ENCODE measurements at regions not wholly inside any gene's neighbourhood (a gene's known extent, or its start where the extent isn't known, plus 50 kb on each side); places are given as distances from the start of the nearest gene placed in this dataset.
A peak's percentile ranks its signal among the peaks of the same experiment; 100 is the strongest.
"Not testable (repeated sequence)": the region's sequence is repeated elsewhere in the genome, so short reads cannot be mapped to it uniquely, and the experiment has no call there.

GRCh38 chr6:168177103-168177891, 98.3 kb upstream of the FRMD1 start:
- no peak for DNase-seq (ENCODE audit: low spot score)

GRCh38 chr6:168171673-168172353, 92.8 kb upstream of the FRMD1 start:
- DNase-seq (ENCODE audit: low spot score): no peak

GRCh38 chr6:168170841-168171601, 92.0 kb upstream of the FRMD1 start:
- DNase-seq (ENCODE audit: low spot score): no peak

GRCh38 chr6:168169624-168170023, 90.6 kb upstream of the FRMD1 start:
- DNase-seq (ENCODE audit: low spot score): no peak

GRCh38 chr6:168168936-168169335, 89.9 kb upstream of the FRMD1 start:
- DNase-seq (ENCODE audit: low spot score): not testable (repeated sequence)

- DNase-seq (ENCODE audit: low spot score): not testable (repeated sequence)
Observed at GRCh38 chr6:168168330-168168729, 89.3 kb upstream of the FRMD1 start.

GRCh38 chr6:168167431-168168315, 88.7 kb upstream of the FRMD1 start:
- no peak for DNase-seq (ENCODE audit: low spot score)

GRCh38 chr6:168166627-168167026, 87.6 kb upstream of the FRMD1 start:
- peak; percentile 5 for DNase-seq (ENCODE audit: low spot score)

GRCh38 chr6:168165891-168166290, 86.9 kb upstream of the FRMD1 start:
- DNase-seq (ENCODE audit: low spot score): peak; percentile 7

- peak; percentile 8 for DNase-seq (ENCODE audit: low spot score)
Observed at GRCh38 chr6:168165373-168165772, 86.4 kb upstream of the FRMD1 start.

- no peak for DNase-seq (ENCODE audit: low spot score)
Observed at GRCh38 chr6:168164462-168165061, 85.5 kb upstream of the FRMD1 start.

- peak; percentile 49 for DNase-seq (ENCODE audit: low spot score)
Observed at GRCh38 chr6:168163096-168163731, 84.2 kb upstream of the FRMD1 start.

GRCh38 chr6:168162366-168162765, 83.4 kb upstream of the FRMD1 start:
- DNase-seq (ENCODE audit: low spot score): peak; percentile 2

GRCh38 chr6:168161371-168161750, 82.3 kb upstream of the FRMD1 start:
- peak; percentile 8 for DNase-seq (ENCODE audit: low spot score)

- DNase-seq (ENCODE audit: low spot score): peak; percentile 10
Observed at GRCh38 chr6:168160506-168161370, 81.7 kb upstream of the FRMD1 start.

- peak; percentile 8 for DNase-seq (ENCODE audit: low spot score)
Observed at GRCh38 chr6:168159506-168159905, 80.5 kb upstream of the FRMD1 start.

- DNase-seq (ENCODE audit: low spot score): no peak
Observed at GRCh38 chr6:168158980-168159349, 80.0 kb upstream of the FRMD1 start.

GRCh38 chr6:168158213-168158979, 79.4 kb upstream of the FRMD1 start:
- peak; percentile 11 for DNase-seq (ENCODE audit: low spot score)

Measured in mucosa of gallbladder (tissue), 1 donor.